ENCODE measurements at regions not wholly inside any gene's neighbourhood (a gene's known extent, or its start where the extent isn't known, plus 50 kb on each side); places are given as distances from the start of the nearest gene placed in this dataset.

- H3K4me3 ChIP-seq: no peak overlapping the region
- H3K27ac ChIP-seq: no peak overlapping the region
- H3K36me3 ChIP-seq: no peaks in the 10 kb centered on the region
- TF ChIP-seq CTCF (IDR thresholded peaks at IDR 0.05 in 4 of 5, conservative IDR thresholded peaks at IDR 0.05 in 1 of 5): no peak
- no peak for TF ChIP-seq POLR2A (IDR thresholded peaks at IDR 0.05)
- no peaks in the 10 kb centered on the region for H3K27me3 ChIP-seq
- intact Hi-C loops (cut with DNase I; ENCODE audit: low total_unique reads) (no loop called here), in situ Hi-C loops (cut with MboI; ENCODE audit: low sequenced_read_pairs in 4 of 4) (no loop called here)
- ATAC-seq (no peak), DNase-seq (no peak)
- no peaks in the 10 kb centered on the region for H3K4me1 ChIP-seq
- H3K9me3 ChIP-seq: no peaks in the 10 kb centered on the region
These were observed 525.7 kb upstream of the CNTN5 start for GRCh38 chr11:98495016-98495415.

GRCh38 chr11:98495601-98496000 lies 525.1 kb upstream of the CNTN5 start:
- Histone ChIP-seq H3K27me3 (no peaks in the 10 kb centered on the region), H3K9me3 (no peaks in the 10 kb centered on the region), H3K27ac (no peak overlapping the region), H3K36me3 (no peaks in the 10 kb centered on the region), H3K4me1 (no peaks in the 10 kb centered on the region), H3K4me3 (no peak overlapping the region)
- DNase-seq (no peak), ATAC-seq (no peak)
- in situ Hi-C loops (cut with MboI; ENCODE audit: low sequenced_read_pairs in 4 of 4): no loop called here
- no peak for TF ChIP-seq CTCF (IDR thresholded peaks at IDR 0.05 in 4 of 5, conservative IDR thresholded peaks at IDR 0.05 in 1 of 5)
- no peak for TF ChIP-seq POLR2A (IDR thresholded peaks at IDR 0.05)
- intact Hi-C loops (cut with DNase I; ENCODE audit: low total_unique reads): no loop called here

GRCh38 chr11:98507208-98507607 lies 513.5 kb upstream of the CNTN5 start:
- no peak overlapping the region for H3K27ac ChIP-seq
- H3K4me1 ChIP-seq: no peaks in the 10 kb centered on the region
- no peak for TF ChIP-seq POLR2A (IDR thresholded peaks at IDR 0.05)
- H3K9me3 ChIP-seq: no peaks in the 10 kb centered on the region
- in situ Hi-C loops (cut with MboI; ENCODE audit: low sequenced_read_pairs in 4 of 4) (no loop called here), intact Hi-C loops (cut with DNase I; ENCODE audit: low total_unique reads) (no loop called here)
- DNase-seq (no peak), ATAC-seq (no peak)
- no peaks in the 10 kb centered on the region for H3K36me3 ChIP-seq
- no peaks in the 10 kb centered on the region for H3K27me3 ChIP-seq
- H3K4me3 ChIP-seq: no peak overlapping the region

- no peak for TF ChIP-seq POLR2A (IDR thresholded peaks at IDR 0.05)
- TF ChIP-seq CTCF (IDR thresholded peaks at IDR 0.05 in 4 of 5, conservative IDR thresholded peaks at IDR 0.05 in 1 of 5): no peak
- no peak for DNase-seq
- Histone ChIP-seq H3K4me3 (no peak overlapping the region), H3K27me3 (no peaks in the 10 kb centered on the region), H3K27ac (no peak overlapping the region), H3K36me3 (no peaks in the 10 kb centered on the region), H3K4me1 (no peaks in the 10 kb centered on the region), H3K9me3 (no peaks in the 10 kb centered on the region)
- ATAC-seq: no peak
- intact Hi-C loops (cut with DNase I; ENCODE audit: low total_unique reads) (no loop called here), in situ Hi-C loops (cut with MboI; ENCODE audit: low sequenced_read_pairs in 4 of 4) (no loop called here)
These were observed 507.8 kb upstream of the CNTN5 start for GRCh38 chr11:98512938-98513337.

- in situ Hi-C loops (cut with MboI; ENCODE audit: low sequenced_read_pairs in 4 of 4): no loop called here
- Histone ChIP-seq H3K4me1 (no peaks in the 10 kb centered on the region), H3K36me3 (no peaks in the 10 kb centered on the region), H3K27ac (no peak overlapping the region), H3K9me3 (no peaks in the 10 kb centered on the region), H3K27me3 (no peaks in the 10 kb centered on the region), H3K4me3 (no peak overlapping the region)
- DNase-seq: no peak
- TF ChIP-seq POLR2A (IDR thresholded peaks at IDR 0.05) (no peak), CTCF (IDR thresholded peaks at IDR 0.05 in 4 of 5, conservative IDR thresholded peaks at IDR 0.05 in 1 of 5) (no peak)
- intact Hi-C loops (cut with DNase I; ENCODE audit: low total_unique reads): no loop called here
- ATAC-seq: no peak
These were observed 489.2 kb upstream of the CNTN5 start for GRCh38 chr11:98531576-98531975.

Measured in gastrocnemius medialis (tissue), 4 donors.